GM19438 (cell line): ENCODE measurements at regions not wholly inside any gene's neighbourhood (a gene's known extent, or its start where the extent isn't known, plus 50 kb on each side); places are given as distances from the start of the nearest gene placed in this dataset.

Experiments used
- ATAC-seq: cut with Tn5 transposase; IDR thresholded peaks from one replicate; pipeline ENCODE4 v1.9.1; 2021; ENCODE audit warnings: low read depth; ENCODE audit not compliant: unreplicated experiment

- ATAC-seq = no peak
Observed at GRCh38 chr14:94685166-94685581, 73.0 kb downstream of the SERPINA3 start.

GRCh38 chr14:94682736-94683135, 70.5 kb downstream of the SERPINA3 start:
- no peak for ATAC-seq

- no peak for ATAC-seq
Observed at GRCh38 chr14:94682061-94682516, 69.9 kb downstream of the SERPINA3 start.

- ATAC-seq = no peak
Observed at GRCh38 chr14:94681300-94682060, 69.3 kb downstream of the SERPINA3 start.

- no peak for ATAC-seq
Observed at GRCh38 chr14:94680862-94681288, 68.7 kb downstream of the SERPINA3 start.

- no peak for ATAC-seq
Observed at GRCh38 chr14:94679937-94680861, 68.0 kb downstream of the SERPINA3 start.

- ATAC-seq = no peak
Observed at GRCh38 chr14:94679106-94679810, 67.1 kb downstream of the SERPINA3 start.

- no peak for ATAC-seq
Observed at GRCh38 chr14:94677747-94678146, 65.6 kb downstream of the SERPINA3 start.

- no peak for ATAC-seq
Observed at GRCh38 chr14:94677213-94677612, 65.0 kb downstream of the SERPINA3 start.

GRCh38 chr14:94676495-94677185, 64.4 kb downstream of the SERPINA3 start:
- ATAC-seq = no peak

- ATAC-seq = no peak
Observed at GRCh38 chr14:94675036-94675435, 62.8 kb downstream of the SERPINA3 start.

- ATAC-seq = no peak
Observed at GRCh38 chr14:94673781-94674231, 61.6 kb downstream of the SERPINA3 start.
